CD4-positive, CD25-positive, alpha-beta regulatory T cell (primary cell): ENCODE measurements at regions not wholly inside any gene's neighbourhood (a gene's known extent, or its start where the extent isn't known, plus 50 kb on each side); places are given as distances from the start of the nearest gene placed in this dataset.

Experiments
- ATAC-seq, 2 donors: fragments of 150-1000 bp; cut with Tn5 transposase; one replicate each; pipeline ENCODE4 v1.10.0; 2021; ENCODE audit warnings: low read depth in 2 of 2, moderate number of reproducible peaks in 2 of 2, moderate library complexity in 1 of 2
- DNase-seq, 3 donors: peaks; one replicate each; pipeline versions ENCODE4 v3.0.0 to v3.0.0-alpha.2; 2012 to 2022; ENCODE audit warnings: mixed read lengths in 1 of 3
- H3K27ac ChIP-seq: one replicate; pipeline ENCODE4 v1.7.0; 2013; ENCODE audit warnings: mild to moderate bottlenecking, low read length; ENCODE audit not compliant: insufficient read depth, poor library complexity, severe bottlenecking
- H3K27me3 ChIP-seq: one replicate; pipeline ENCODE4 v1.7.0; 2013; ENCODE audit warnings: low read length; ENCODE audit not compliant: control insufficient read depth, insufficient read depth
- H3K36me3 ChIP-seq: one replicate; pipeline ENCODE4 v1.7.0; 2013; ENCODE audit warnings: mild to moderate bottlenecking, low read length, moderate library complexity; ENCODE audit not compliant: control insufficient read depth, insufficient read depth
- H3K4me1 ChIP-seq: 2 replicates; pipeline ENCODE4 v1.7.0; 2013; ENCODE audit warnings: mild to moderate bottlenecking, low read length; ENCODE audit not compliant: insufficient read depth, control insufficient read depth, poor library complexity, severe bottlenecking
- H3K4me3 ChIP-seq: one replicate; pipeline ENCODE4 v1.7.0; 2013; ENCODE audit warnings: low read depth, mild to moderate bottlenecking, low read length, moderate library complexity
- H3K9me3 ChIP-seq, 2 experiments: 1 replicate in 1 of 2; 2 replicates in 1 of 2; pipeline ENCODE4 v1.7.0; 2013; ENCODE audit warnings: low read length in 2 of 2, mild to moderate bottlenecking in 1 of 2, moderate library complexity in 1 of 2; ENCODE audit not compliant: control insufficient read depth in 2 of 2
- H3K27ac Mint-ChIP-seq, 3 donors: one replicate each; pipeline ENCODE4 v1.8.0; 2020 to 2022; ENCODE audit warnings: mild to moderate bottlenecking in 3 of 3, mixed read lengths in 3 of 3, moderate library complexity in 2 of 3
- H3K27me3 Mint-ChIP-seq: one replicate; pipeline ENCODE4 v1.8.0; 2022; ENCODE audit warnings: mild to moderate bottlenecking, mixed read lengths
- H3K36me3 Mint-ChIP-seq: one replicate; pipeline ENCODE4 v1.8.0; 2020; ENCODE audit warnings: mixed read lengths
- H3K4me1 Mint-ChIP-seq, 4 donors: one replicate each; pipeline ENCODE4 v1.8.0; 2020 to 2022; ENCODE audit warnings: mixed read lengths in 4 of 4, mild to moderate bottlenecking in 1 of 4
- H3K4me3 Mint-ChIP-seq, 4 donors: one replicate each; pipeline ENCODE4 v1.8.0; 2020 to 2022; ENCODE audit warnings: mild to moderate bottlenecking in 4 of 4, mixed read lengths in 4 of 4, moderate library complexity in 3 of 4
- H3K9me3 Mint-ChIP-seq, 7 donors: one replicate each; pipeline ENCODE4 v1.8.0; 2020 to 2022; ENCODE audit warnings: mixed read lengths in 7 of 7, mild to moderate bottlenecking in 3 of 7, moderate library complexity in 2 of 7

GRCh38 chr3:177599326-177599725, 402.0 kb upstream of the TBL1XR1 start:
- peaks cover 41 to 85% (median 59%) of the 10 kb centered on the region in 4 donors for H3K4me1 Mint-ChIP-seq
- Histone ChIP-seq H3K27ac (no peak overlapping the region), H3K4me3 (no peak overlapping the region), H3K36me3 (no peaks in the 10 kb centered on the region), H3K9me3 (no peaks in the 10 kb centered on the region), H3K4me1 (peaks cover 21% of the 10 kb centered on the region), H3K27me3 (no peaks in the 10 kb centered on the region)
- peak overlapping the region in 1 of 3 donors; percentile 58 for H3K27ac Mint-ChIP-seq
- ATAC-seq: no peak
- no peaks in the 10 kb centered on the region for H3K9me3 Mint-ChIP-seq
- H3K4me3 Mint-ChIP-seq: peak overlapping the region in 2 of 4 donors; percentile 41 to 69
- H3K36me3 Mint-ChIP-seq: no peaks in the 10 kb centered on the region
- DNase-seq: no peak
- H3K27me3 Mint-ChIP-seq: no peaks in the 10 kb centered on the region

- Mint-ChIP-seq H3K4me3 (no peak overlapping the region), H3K27ac (peak overlapping the region in 1 of 3 donors; percentile 58), H3K9me3 (no peaks in the 10 kb centered on the region), H3K36me3 (peaks cover under 1% of the 10 kb centered on the region), H3K27me3 (no peaks in the 10 kb centered on the region), H3K4me1 (peaks cover 41 to 81% (median 55%) of the 10 kb centered on the region in 4 donors)
- Histone ChIP-seq H3K4me1 (peaks cover 21% of the 10 kb centered on the region), H3K4me3 (no peak overlapping the region), H3K9me3 (no peaks in the 10 kb centered on the region), H3K36me3 (no peaks in the 10 kb centered on the region), H3K27ac (no peak overlapping the region), H3K27me3 (no peaks in the 10 kb centered on the region)
- DNase-seq: no peak
- no peak for ATAC-seq
Observed at GRCh38 chr3:177599837-177600236, 402.6 kb upstream of the TBL1XR1 start.

- peaks cover 4% of the 10 kb centered on the region for H3K36me3 Mint-ChIP-seq
- H3K27me3 Mint-ChIP-seq: no peaks in the 10 kb centered on the region
- H3K4me1 Mint-ChIP-seq: peaks cover 39 to 80% (median 53%) of the 10 kb centered on the region in 4 donors
- H3K4me3 Mint-ChIP-seq: no peak overlapping the region
- peaks cover 0 to 2% (median 0%) of the 10 kb centered on the region in 7 donors for H3K9me3 Mint-ChIP-seq
- H3K27ac Mint-ChIP-seq: peak overlapping the region in 1 of 3 donors; percentile 11
- Histone ChIP-seq H3K36me3 (no peaks in the 10 kb centered on the region), H3K4me3 (no peak overlapping the region), H3K27me3 (no peaks in the 10 kb centered on the region), H3K9me3 (no peaks in the 10 kb centered on the region), H3K4me1 (peaks cover 21% of the 10 kb centered on the region), H3K27ac (no peak overlapping the region)
- DNase-seq (no peak), ATAC-seq (no peak)
Observed at GRCh38 chr3:177600411-177600810, 403.1 kb upstream of the TBL1XR1 start.

GRCh38 chr3:177601152-177601551, 403.9 kb upstream of the TBL1XR1 start:
- H3K27me3 Mint-ChIP-seq: no peaks in the 10 kb centered on the region
- H3K4me1 ChIP-seq: peaks cover 21% of the 10 kb centered on the region
- DNase-seq (no peak), ATAC-seq (no peak)
- H3K9me3 Mint-ChIP-seq: peaks cover 0 to 4% (median 0%) of the 10 kb centered on the region in 7 donors
- H3K4me3 Mint-ChIP-seq: no peak overlapping the region
- H3K4me3 ChIP-seq: no peak overlapping the region
- peak overlapping the region in 1 of 3 donors; percentile 74 for H3K27ac Mint-ChIP-seq
- no peaks in the 10 kb centered on the region for H3K9me3 ChIP-seq
- no peaks in the 10 kb centered on the region for H3K27me3 ChIP-seq
- H3K36me3 ChIP-seq: no peaks in the 10 kb centered on the region
- no peak overlapping the region for H3K27ac ChIP-seq
- peaks cover 4% of the 10 kb centered on the region for H3K36me3 Mint-ChIP-seq
- peaks cover 31 to 72% (median 45%) of the 10 kb centered on the region in 4 donors for H3K4me1 Mint-ChIP-seq

GRCh38 chr3:177602601-177603147, 405.4 kb upstream of the TBL1XR1 start:
- Histone ChIP-seq H3K27me3 (no peaks in the 10 kb centered on the region), H3K27ac (no peak overlapping the region), H3K9me3 (no peaks in the 10 kb centered on the region), H3K4me1 (peaks cover 11% of the 10 kb centered on the region), H3K4me3 (no peak overlapping the region), H3K36me3 (no peaks in the 10 kb centered on the region)
- peak overlapping the region in 2 of 3 donors; percentile 55 to 91 for H3K27ac Mint-ChIP-seq
- H3K4me3 Mint-ChIP-seq: no peak overlapping the region
- H3K4me1 Mint-ChIP-seq: peaks cover 29 to 63% (median 31%) of the 10 kb centered on the region in 4 donors
- H3K9me3 Mint-ChIP-seq: peaks cover 0 to 4% (median 0%) of the 10 kb centered on the region in 7 donors
- H3K27me3 Mint-ChIP-seq: no peaks in the 10 kb centered on the region
- DNase-seq: no peak
- peaks cover 4% of the 10 kb centered on the region for H3K36me3 Mint-ChIP-seq
- no peak for ATAC-seq

- H3K36me3 ChIP-seq: no peaks in the 10 kb centered on the region
- Mint-ChIP-seq H3K27ac (no peak overlapping the region), H3K27me3 (no peaks in the 10 kb centered on the region), H3K4me1 (peaks cover 25 to 58% (median 28%) of the 10 kb centered on the region in 4 donors), H3K9me3 (peaks cover 0 to 4% (median 0%) of the 10 kb centered on the region in 7 donors), H3K4me3 (no peak overlapping the region), H3K36me3 (peaks cover 4% of the 10 kb centered on the region)
- no peaks in the 10 kb centered on the region for H3K27me3 ChIP-seq
- H3K9me3 ChIP-seq: no peaks in the 10 kb centered on the region
- no peak for ATAC-seq
- DNase-seq: no peak
- H3K4me1 ChIP-seq: peaks cover 6% of the 10 kb centered on the region
- no peak overlapping the region for H3K4me3 ChIP-seq
- no peak overlapping the region for H3K27ac ChIP-seq
Observed at GRCh38 chr3:177603148-177603603, 405.9 kb upstream of the TBL1XR1 start.

- Histone ChIP-seq H3K36me3 (no peaks in the 10 kb centered on the region), H3K4me3 (no peak overlapping the region), H3K9me3 (no peaks in the 10 kb centered on the region), H3K4me1 (no peaks in the 10 kb centered on the region), H3K27me3 (no peaks in the 10 kb centered on the region), H3K27ac (no peak overlapping the region)
- Mint-ChIP-seq H3K9me3 (peaks cover 0 to 4% (median 0%) of the 10 kb centered on the region in 7 donors), H3K27me3 (peaks cover under 1% of the 10 kb centered on the region), H3K27ac (no peak overlapping the region), H3K36me3 (peaks cover 4% of the 10 kb centered on the region), H3K4me1 (peaks cover 17 to 48% (median 22%) of the 10 kb centered on the region in 4 donors), H3K4me3 (no peak overlapping the region)
- no peak for ATAC-seq
- no peak for DNase-seq
Observed at GRCh38 chr3:177604181-177604580, 406.9 kb upstream of the TBL1XR1 start.

- H3K4me3 ChIP-seq: no peak overlapping the region
- ATAC-seq (no peak), DNase-seq (no peak)
- peak overlapping the region in 1 of 3 donors; percentile 10 for H3K27ac Mint-ChIP-seq
- no peaks in the 10 kb centered on the region for H3K4me1 ChIP-seq
- H3K4me1 Mint-ChIP-seq: peaks cover 6 to 23% (median 12%) of the 10 kb centered on the region in 4 donors
- H3K36me3 ChIP-seq: no peaks in the 10 kb centered on the region
- peaks cover 0 to 4% (median 0%) of the 10 kb centered on the region in 7 donors for H3K9me3 Mint-ChIP-seq
- H3K9me3 ChIP-seq: no peaks in the 10 kb centered on the region
- H3K4me3 Mint-ChIP-seq: no peak overlapping the region
- H3K27me3 Mint-ChIP-seq: peaks cover 6% of the 10 kb centered on the region
- peaks cover 4% of the 10 kb centered on the region for H3K36me3 Mint-ChIP-seq
- H3K27me3 ChIP-seq: no peaks in the 10 kb centered on the region
- no peak overlapping the region for H3K27ac ChIP-seq
Observed at GRCh38 chr3:177606891-177607290, 409.6 kb upstream of the TBL1XR1 start.
